ENCODE measurements at regions not wholly inside any gene's neighbourhood (a gene's known extent, or its start where the extent isn't known, plus 50 kb on each side); places are given as distances from the start of the nearest gene placed in this dataset.

DNA sequence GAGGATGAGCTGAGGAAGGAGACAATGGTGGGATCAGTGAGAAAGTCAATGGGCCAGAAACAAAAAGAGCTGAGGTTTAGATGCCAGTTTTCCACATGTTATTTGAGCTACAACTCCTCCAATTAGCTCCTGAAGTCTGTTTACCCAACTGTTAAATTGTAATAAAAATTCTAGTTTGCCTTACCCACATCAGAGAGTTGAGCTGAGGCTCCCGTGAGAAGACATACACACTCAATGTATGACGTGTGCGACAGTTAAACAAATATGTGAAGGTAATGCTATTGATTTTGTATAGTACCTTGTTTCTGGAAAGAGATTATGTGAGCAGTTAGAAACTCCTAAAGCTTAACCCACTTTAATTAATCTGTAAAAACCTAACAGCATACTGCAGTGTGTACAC is 318.1 kb upstream of the GRM7 start:
- H3K4me3 ChIP-seq = no peak overlapping the region
- no peaks in the 10 kb centered on the region for H3K4me1 ChIP-seq
- intact Hi-C loops (cut with DNase I; ENCODE audit: low total_unique reads) = no loop called here
- no peaks in the 10 kb centered on the region for H3K27me3 ChIP-seq (replicated peaks in 1 of 7)
- H3K36me3 ChIP-seq = no peaks in the 10 kb centered on the region
- TF ChIP-seq POLR2A (IDR thresholded peaks at IDR 0.05) (no peak), POLR2AphosphoS5 (IDR thresholded peaks at IDR 0.05) (no peak)
- TF ChIP-seq, protein P1, sequence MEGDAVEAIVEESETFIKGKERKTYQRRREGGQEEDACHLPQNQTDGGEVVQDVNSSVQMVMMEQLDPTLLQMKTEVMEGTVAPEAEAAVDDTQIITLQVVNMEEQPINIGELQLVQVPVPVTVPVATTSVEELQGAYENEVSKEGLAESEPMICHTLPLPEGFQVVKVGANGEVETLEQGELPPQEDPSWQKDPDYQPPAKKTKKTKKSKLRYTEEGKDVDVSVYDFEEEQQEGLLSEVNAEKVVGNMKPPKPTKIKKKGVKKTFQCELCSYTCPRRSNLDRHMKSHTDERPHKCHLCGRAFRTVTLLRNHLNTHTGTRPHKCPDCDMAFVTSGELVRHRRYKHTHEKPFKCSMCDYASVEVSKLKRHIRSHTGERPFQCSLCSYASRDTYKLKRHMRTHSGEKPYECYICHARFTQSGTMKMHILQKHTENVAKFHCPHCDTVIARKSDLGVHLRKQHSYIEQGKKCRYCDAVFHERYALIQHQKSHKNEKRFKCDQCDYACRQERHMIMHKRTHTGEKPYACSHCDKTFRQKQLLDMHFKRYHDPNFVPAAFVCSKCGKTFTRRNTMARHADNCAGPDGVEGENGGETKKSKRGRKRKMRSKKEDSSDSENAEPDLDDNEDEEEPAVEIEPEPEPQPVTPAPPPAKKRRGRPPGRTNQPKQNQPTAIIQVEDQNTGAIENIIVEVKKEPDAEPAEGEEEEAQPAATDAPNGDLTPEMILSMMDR (IDR thresholded peaks at IDR 0.05 in 8 of 11, conservative IDR thresholded peaks at IDR 0.05 in 3 of 11) = no peak
- WGBS, 5 donors = 91 to 97% (median 93%) methylated on average over 3 of the region's 3 CpGs
- no peak overlapping the region for H3K27ac ChIP-seq
- no peak for DNase-seq
- H3K9me3 ChIP-seq = peaks cover 0 to 37% (median 17%) of the 10 kb centered on the region in 8 donors

DNA sequence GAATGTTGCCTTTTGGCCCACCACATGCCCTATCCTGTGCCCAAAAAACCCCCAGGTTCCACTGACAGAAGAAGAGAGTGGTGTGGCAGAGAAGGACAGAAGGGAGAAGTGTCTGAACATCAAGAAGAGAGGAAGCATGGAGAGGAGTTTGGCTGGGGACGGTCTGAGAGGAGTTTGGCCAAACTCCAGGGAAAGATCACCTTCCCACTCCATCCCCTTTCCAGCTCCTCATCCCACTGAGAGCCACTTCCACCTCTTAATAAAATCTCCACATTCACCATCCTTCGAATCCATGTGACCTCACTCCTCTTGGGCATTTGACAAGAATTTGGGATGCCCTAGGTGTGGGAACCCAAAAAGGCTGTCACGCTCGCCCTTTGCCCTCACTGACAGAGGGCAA is 311.6 kb upstream of the GRM7 start:
- no peaks in the 10 kb centered on the region for H3K36me3 ChIP-seq
- H3K4me1 ChIP-seq = no peaks in the 10 kb centered on the region
- H3K27me3 ChIP-seq (replicated peaks in 1 of 7) = no peaks in the 10 kb centered on the region
- peaks cover 0 to 31% (median 21%) of the 10 kb centered on the region in 8 donors for H3K9me3 ChIP-seq
- no peak overlapping the region for H3K4me3 ChIP-seq
- TF ChIP-seq, protein P1 (IDR thresholded peaks at IDR 0.05 in 8 of 11, conservative IDR thresholded peaks at IDR 0.05 in 3 of 11) = no peak
- no peak for TF ChIP-seq POLR2A (IDR thresholded peaks at IDR 0.05)
- TF ChIP-seq POLR2AphosphoS5 (IDR thresholded peaks at IDR 0.05) = no peak
- intact Hi-C loops (cut with DNase I; ENCODE audit: low total_unique reads) = no loop called here
- no peak for DNase-seq
- WGBS, 5 donors = 80 to 89% (median 86%) methylated on average over 4 of the region's 4 CpGs
- no peak overlapping the region for H3K27ac ChIP-seq

DNA sequence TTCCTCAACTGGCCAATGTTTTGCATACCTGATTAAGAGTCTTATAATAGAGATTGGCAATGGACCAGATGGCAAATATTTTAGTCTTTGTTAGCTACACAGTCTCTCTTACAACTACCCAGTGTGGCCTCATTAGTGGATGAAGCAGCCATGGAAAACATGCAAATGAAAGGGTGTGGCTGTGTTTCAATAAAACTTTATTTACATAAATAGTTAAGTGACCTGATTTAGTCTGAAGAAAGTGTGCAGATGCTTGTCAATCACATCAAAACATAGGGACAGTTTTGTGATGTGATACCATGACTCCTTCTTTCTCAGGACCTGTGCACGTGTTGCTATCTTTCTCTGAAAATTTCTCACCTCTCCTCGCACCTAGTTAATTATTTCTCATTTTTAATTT is 309.8 kb upstream of the GRM7 start:
- H3K9me3 ChIP-seq = peaks cover 0 to 29% (median 21%) of the 10 kb centered on the region in 8 donors
- WGBS, 5 donors = 58 to 80% (median 78%) methylated on average over 2 of the region's 2 CpGs
- no peaks in the 10 kb centered on the region for H3K4me1 ChIP-seq
- H3K36me3 ChIP-seq = no peaks in the 10 kb centered on the region
- no peak overlapping the region for H3K4me3 ChIP-seq
- no peak overlapping the region for H3K27ac ChIP-seq
- DNase-seq = no peak
- TF ChIP-seq POLR2A (IDR thresholded peaks at IDR 0.05) = no peak
- TF ChIP-seq, protein P1 (IDR thresholded peaks at IDR 0.05 in 8 of 11, conservative IDR thresholded peaks at IDR 0.05 in 3 of 11) = no peak
- no peak for TF ChIP-seq POLR2AphosphoS5 (IDR thresholded peaks at IDR 0.05)
- intact Hi-C loops (cut with DNase I; ENCODE audit: low total_unique reads) = no loop called here
- no peaks in the 10 kb centered on the region for H3K27me3 ChIP-seq (replicated peaks in 1 of 7)

DNA sequence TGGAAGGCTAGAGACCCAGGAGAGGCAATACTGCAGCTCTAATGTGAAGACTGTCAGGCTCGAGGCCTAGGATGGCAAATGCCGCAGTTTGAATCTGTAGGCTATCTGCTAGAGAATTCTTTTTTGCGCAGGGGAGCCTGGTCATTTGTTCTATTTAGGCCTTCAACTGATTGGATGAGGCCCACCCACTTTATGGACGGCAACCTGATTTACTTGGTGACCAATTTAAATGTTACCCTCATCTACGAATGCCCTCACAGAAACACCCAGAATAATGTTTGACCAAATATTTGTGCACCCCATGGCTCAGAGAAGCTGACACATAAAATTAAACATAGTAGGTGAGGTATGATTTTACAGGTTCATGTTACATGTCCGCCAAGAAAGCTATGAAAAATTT is 300.7 kb upstream of the GRM7 start:
- WGBS, 5 donors = 87 to 96% (median 90%) methylated on average over 6 of the region's 6 CpGs
- TF ChIP-seq, protein P1 (IDR thresholded peaks at IDR 0.05 in 8 of 11, conservative IDR thresholded peaks at IDR 0.05 in 3 of 11) = no peak
- no peak for TF ChIP-seq POLR2AphosphoS5 (IDR thresholded peaks at IDR 0.05)
- no peak for TF ChIP-seq POLR2A (IDR thresholded peaks at IDR 0.05)
- no peaks in the 10 kb centered on the region for H3K36me3 ChIP-seq
- peaks cover 0 to 4% (median 0%) of the 10 kb centered on the region in 8 donors for H3K9me3 ChIP-seq
- no peaks in the 10 kb centered on the region for H3K4me1 ChIP-seq
- H3K4me3 ChIP-seq = no peak overlapping the region
- intact Hi-C loops (cut with DNase I; ENCODE audit: low total_unique reads) = no loop called here
- H3K27me3 ChIP-seq (replicated peaks in 1 of 7) = no peaks in the 10 kb centered on the region
- no peak overlapping the region for H3K27ac ChIP-seq
- no peak for DNase-seq

Data from spleen (tissue), 11 donors.